Effector memory CD8-positive, alpha-beta T cell (primary cell): ENCODE measurements at regions not wholly inside any gene's neighbourhood (a gene's known extent, or its start where the extent isn't known, plus 50 kb on each side); places are given as distances from the start of the nearest gene placed in this dataset.

Experiments used
- ATAC-seq: fragments of 150-1000 bp; cut with Tn5 transposase; replicated peaks from 2 replicates; pipeline ENCODE4 v1.10.0; 2021; ENCODE audit warnings: mild to moderate bottlenecking, moderate library complexity
- DNase-seq, 3 experiments: peaks; one replicate each; pipeline ENCODE4 v3.0.0; 2021
- H3K27ac Mint-ChIP-seq, 2 donors: one replicate each; pipeline ENCODE4 v1.8.0; 2022; ENCODE audit warnings: mild to moderate bottlenecking in 2 of 2, mixed read lengths in 2 of 2, moderate library complexity in 2 of 2
- H3K27me3 Mint-ChIP-seq, 2 donors: one replicate each; pipeline ENCODE4 v1.8.0; 2022; ENCODE audit warnings: mixed read lengths in 2 of 2
- H3K36me3 Mint-ChIP-seq: one replicate; pipeline ENCODE4 v1.8.0; 2022; ENCODE audit warnings: mild to moderate bottlenecking, moderate library complexity, mixed read lengths; ENCODE audit not compliant: insufficient read depth
- H3K4me1 Mint-ChIP-seq, 2 donors: one replicate each; pipeline ENCODE4 v1.8.0; 2022; ENCODE audit warnings: low read depth in 2 of 2, mixed read lengths in 2 of 2
- H3K4me3 Mint-ChIP-seq, 2 donors: one replicate each; pipeline ENCODE4 v1.8.0; 2022; ENCODE audit warnings: mild to moderate bottlenecking in 2 of 2, mixed read lengths in 2 of 2, moderate library complexity in 2 of 2
- H3K9me3 Mint-ChIP-seq, 2 donors: one replicate each; pipeline ENCODE4 v1.8.0; 2022; ENCODE audit warnings: mixed read lengths in 2 of 2

DNA sequence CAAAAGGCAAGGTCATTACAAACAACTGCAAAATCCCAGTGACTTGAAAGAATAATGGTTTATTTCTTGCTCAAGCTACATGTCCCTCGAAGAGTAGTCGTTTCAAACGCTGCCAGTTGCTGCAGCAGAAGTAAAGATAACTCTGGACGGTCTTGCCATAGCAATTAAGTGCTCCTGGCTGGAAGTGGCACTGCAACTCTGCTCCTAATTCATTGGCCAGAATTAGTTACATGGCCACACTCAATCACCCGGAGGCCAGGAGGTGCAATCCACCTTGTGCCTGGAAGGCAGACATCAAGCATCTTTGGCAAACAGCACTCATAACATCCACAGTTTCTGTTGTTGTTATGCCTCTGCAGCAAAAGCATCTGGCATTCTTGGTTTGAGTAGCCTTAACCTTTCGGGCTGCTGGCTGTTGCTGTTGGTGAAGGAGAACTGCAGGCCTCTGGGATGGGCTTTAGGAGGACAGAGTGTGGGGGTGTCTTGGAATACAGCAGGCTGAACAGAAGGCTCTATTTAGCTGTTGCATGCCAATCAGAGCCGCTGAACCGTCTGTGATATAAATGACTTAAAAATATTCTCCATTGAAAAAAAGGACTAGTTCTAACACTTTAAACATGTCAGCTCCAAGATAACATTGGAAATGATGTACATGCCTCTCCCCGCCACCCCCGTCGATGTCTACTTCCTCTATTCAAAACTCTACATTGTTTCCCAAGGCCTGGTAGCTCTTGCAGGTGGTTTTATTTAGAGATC is 123.5 kb upstream of the DYRK2 start:
- Mint-ChIP-seq H3K9me3 (no peaks in the 10 kb centered on the region), H3K4me3 (no peak overlapping the region), H3K36me3 (no peaks in the 10 kb centered on the region), H3K27ac (no peak overlapping the region), H3K4me1 (peaks cover 9 to 15% of the 10 kb centered on the region in 2 donors), H3K27me3 (peaks cover 0 to 5% of the 10 kb centered on the region in 2 donors)
- DNase-seq (no peak), ATAC-seq (no peak)

DNA sequence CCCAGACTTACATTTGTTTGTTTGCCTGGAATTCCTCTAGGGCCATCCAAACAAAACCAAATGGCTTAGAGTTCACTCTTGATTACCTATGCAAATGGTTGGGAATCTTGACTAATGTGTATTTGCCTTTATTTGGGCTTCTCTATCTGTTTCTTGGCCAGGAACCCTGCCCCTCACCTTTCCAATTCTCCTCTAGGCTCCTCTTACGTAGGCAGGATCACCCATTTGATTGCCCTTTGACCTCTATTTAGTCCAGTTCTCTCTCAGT is 123.0 kb upstream of the DYRK2 start:
- peaks cover 9 to 15% of the 10 kb centered on the region in 2 donors for H3K4me1 Mint-ChIP-seq
- H3K27ac Mint-ChIP-seq = peak overlapping the region in 1 of 2 donors; percentile 61
- no peaks in the 10 kb centered on the region for H3K36me3 Mint-ChIP-seq
- H3K27me3 Mint-ChIP-seq = peaks cover 0 to 6% of the 10 kb centered on the region in 2 donors
- ATAC-seq (no peak), DNase-seq (no peak)
- H3K9me3 Mint-ChIP-seq = no peaks in the 10 kb centered on the region
- H3K4me3 Mint-ChIP-seq = no peak overlapping the region

DNA sequence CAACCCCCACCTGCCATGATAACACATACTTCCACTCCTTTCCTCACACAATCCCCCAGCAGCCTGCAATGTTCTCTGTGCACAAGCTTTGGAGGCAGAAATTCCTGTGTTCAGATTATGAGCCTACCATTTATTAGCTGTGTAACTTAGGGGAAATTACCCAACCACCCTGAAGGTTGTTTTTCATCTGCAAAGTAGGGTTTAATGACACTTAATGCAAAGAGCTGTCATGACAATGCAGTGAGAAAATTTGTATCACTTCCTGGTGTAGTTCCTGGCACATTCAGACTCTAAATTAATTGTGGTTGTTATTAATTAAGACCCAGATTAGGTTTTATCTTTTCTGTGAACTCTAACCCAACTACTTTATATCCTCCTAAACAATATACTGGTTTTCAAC is 122.4 kb upstream of the DYRK2 start:
- peaks cover 0 to 6% of the 10 kb centered on the region in 2 donors for H3K27me3 Mint-ChIP-seq

DNA sequence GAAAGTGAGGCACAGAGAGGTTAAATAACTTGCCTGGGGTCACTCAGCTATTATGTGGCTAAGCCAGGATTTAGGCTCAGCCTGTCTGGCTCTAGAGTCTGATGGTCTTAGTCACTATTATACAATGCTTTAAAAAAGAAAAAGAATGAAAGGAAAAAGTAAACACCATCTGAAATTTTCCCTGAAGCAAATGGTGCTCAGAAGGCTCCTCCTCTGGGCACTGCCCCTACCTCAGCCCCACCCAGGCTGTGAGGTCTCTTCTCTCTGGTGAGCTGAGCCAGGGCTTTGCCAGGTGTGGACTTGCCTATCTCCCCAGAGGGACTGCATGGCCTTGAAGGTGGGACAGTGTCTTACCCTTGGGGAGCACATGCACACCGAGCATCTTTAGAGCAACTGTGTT is 117.5 kb upstream of the DYRK2 start:
- Mint-ChIP-seq H3K36me3 (no peaks in the 10 kb centered on the region), H3K27me3 (peaks cover 0 to 6% of the 10 kb centered on the region in 2 donors), H3K4me1 (peaks cover 4 to 7% of the 10 kb centered on the region in 2 donors), H3K27ac (no peak overlapping the region), H3K4me3 (no peak overlapping the region), H3K9me3 (no peaks in the 10 kb centered on the region)
- ATAC-seq (no peak), DNase-seq (no peak)

More for the DNA sequence above, 122.4 kb upstream of the DYRK2 start:
- no peak for DNase-seq
- no peaks in the 10 kb centered on the region for H3K36me3 Mint-ChIP-seq
- no peak overlapping the region for H3K4me3 Mint-ChIP-seq
- H3K9me3 Mint-ChIP-seq = no peaks in the 10 kb centered on the region
- ATAC-seq = no peak
- H3K4me1 Mint-ChIP-seq = peaks cover 9 to 15% of the 10 kb centered on the region in 2 donors
- H3K27ac Mint-ChIP-seq = peak overlapping the region in 1 of 2 donors; percentile 61

DNA sequence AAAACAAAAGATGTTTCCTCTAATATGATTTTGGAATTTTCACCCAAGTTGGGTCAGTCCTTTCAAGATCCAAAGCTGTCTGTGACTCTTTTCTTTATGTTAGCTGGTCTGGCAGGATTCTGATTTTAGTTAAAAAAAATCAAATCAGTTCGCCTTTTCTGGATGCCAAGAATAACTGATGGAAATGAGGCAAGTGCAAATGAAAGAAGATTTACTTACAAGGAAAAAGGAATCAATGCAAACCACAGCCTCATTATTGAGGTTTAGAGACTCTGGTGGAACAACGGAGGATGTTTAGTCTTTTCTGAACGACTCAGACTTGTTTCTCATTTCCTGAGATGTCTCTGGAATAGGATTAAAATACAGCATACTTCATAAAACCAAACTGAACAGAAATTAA is 117.0 kb upstream of the DYRK2 start:
- no peak for DNase-seq
- no peak overlapping the region for H3K4me3 Mint-ChIP-seq

DNA sequence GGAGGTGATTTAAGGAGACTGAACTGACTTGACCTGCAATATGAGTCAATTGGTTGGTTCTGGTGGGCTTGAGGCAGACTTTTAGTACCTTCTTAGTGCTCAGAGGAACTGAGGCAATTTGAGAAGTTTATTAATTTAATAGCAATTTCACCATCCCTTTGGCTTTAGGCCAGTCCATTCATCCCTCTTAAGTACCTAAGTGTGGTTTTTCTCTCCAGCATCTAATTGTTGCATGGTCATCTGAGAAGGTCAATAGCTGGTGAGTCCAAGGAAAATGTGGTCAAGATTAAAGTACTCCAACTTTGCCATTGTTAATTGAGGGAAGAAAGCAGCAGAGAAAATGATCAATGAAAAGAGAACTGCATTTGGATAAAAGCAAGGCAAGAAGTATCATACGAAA is 115.4 kb upstream of the DYRK2 start:
- no peak overlapping the region for H3K27ac Mint-ChIP-seq
- DNase-seq (no peak), ATAC-seq (no peak)
- no peaks in the 10 kb centered on the region for H3K9me3 Mint-ChIP-seq
- no peaks in the 10 kb centered on the region for H3K36me3 Mint-ChIP-seq
- no peak overlapping the region for H3K4me3 Mint-ChIP-seq
- H3K4me1 Mint-ChIP-seq = peaks cover 0 to 6% of the 10 kb centered on the region in 2 donors
- peaks cover 0 to 6% of the 10 kb centered on the region in 2 donors for H3K27me3 Mint-ChIP-seq

More for the DNA sequence above, 117.0 kb upstream of the DYRK2 start:
- no peak overlapping the region for H3K27ac Mint-ChIP-seq
- H3K4me1 Mint-ChIP-seq = peaks cover 1 to 2% of the 10 kb centered on the region in 2 donors
- H3K27me3 Mint-ChIP-seq = peaks cover 0 to 6% of the 10 kb centered on the region in 2 donors
- H3K36me3 Mint-ChIP-seq = no peaks in the 10 kb centered on the region
- ATAC-seq = no peak
- H3K9me3 Mint-ChIP-seq = no peaks in the 10 kb centered on the region

DNA sequence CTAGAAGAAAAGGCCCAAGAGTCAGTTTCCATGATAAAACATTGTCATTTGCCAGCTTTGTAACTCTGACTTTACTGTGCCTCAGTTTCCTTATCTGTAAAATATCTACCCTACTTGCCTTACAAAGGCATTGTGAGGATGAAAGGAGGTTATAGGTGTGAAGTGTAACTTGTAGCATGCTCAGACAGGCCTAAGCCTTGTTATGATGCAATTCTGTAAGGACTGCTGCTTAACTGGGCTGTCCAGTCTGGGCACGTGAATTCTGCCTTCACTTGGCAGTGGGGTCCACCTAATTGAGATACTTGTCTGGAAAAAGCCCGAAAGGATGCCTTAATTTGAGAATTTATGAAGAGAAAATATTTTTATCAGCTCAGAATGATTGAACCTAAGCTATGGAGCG is 114.5 kb upstream of the DYRK2 start:
- Mint-ChIP-seq H3K9me3 (no peaks in the 10 kb centered on the region), H3K27ac (no peak overlapping the region), H3K36me3 (no peaks in the 10 kb centered on the region), H3K4me3 (no peak overlapping the region), H3K27me3 (peaks cover 0 to 6% of the 10 kb centered on the region in 2 donors), H3K4me1 (peaks cover 0 to 6% of the 10 kb centered on the region in 2 donors)
- ATAC-seq (no peak), DNase-seq (no peak)

DNA sequence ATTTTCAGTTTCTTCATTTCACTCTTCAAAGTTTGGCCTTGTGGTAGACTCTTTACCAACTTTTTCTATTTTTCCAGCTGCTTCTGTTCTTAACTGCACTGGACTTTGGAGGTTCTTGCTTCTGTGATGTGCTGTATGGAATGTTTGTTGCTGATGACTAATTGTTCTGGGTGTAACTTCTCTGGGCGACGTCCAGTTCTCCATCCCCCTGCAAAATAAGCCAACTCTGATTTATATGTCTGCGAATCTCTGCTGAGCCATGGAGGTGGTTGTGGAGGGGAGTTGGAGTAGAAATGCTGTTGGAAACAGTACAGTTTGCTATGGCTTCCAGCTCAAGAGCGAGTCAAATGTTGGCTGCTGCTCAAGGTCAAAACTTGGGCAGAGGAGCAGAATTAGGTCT is 113.9 kb upstream of the DYRK2 start:
- H3K4me1 Mint-ChIP-seq = peaks cover 0 to 7% of the 10 kb centered on the region in 2 donors
- no peaks in the 10 kb centered on the region for H3K9me3 Mint-ChIP-seq
- ATAC-seq = no peak
- no peak overlapping the region for H3K4me3 Mint-ChIP-seq
- no peak overlapping the region for H3K27ac Mint-ChIP-seq
- H3K36me3 Mint-ChIP-seq = no peaks in the 10 kb centered on the region
- peaks cover 0 to 4% of the 10 kb centered on the region in 2 donors for H3K27me3 Mint-ChIP-seq
- DNase-seq = no peak

DNA sequence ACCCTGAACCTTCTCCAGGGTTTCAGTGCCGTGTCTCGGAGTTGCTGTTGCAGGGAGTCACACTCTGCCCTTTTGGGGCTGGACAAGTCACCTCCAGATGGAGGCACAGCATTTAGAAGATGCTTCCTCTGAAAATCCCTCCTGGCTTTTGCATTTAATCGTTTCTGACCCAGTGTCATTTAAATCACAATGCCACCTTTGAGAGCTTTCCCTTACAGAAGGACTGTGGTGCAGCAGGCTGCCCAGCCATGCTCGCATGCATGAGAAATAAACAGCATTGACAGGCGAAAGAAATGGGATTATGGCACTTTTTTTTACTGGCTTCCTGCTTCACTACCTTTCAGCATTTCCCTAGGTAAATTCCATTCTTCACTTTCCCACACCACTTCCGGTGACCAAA is 113.4 kb upstream of the DYRK2 start:
- Mint-ChIP-seq H3K27ac (no peak overlapping the region), H3K36me3 (no peaks in the 10 kb centered on the region), H3K27me3 (no peaks in the 10 kb centered on the region), H3K9me3 (no peaks in the 10 kb centered on the region), H3K4me3 (no peak overlapping the region), H3K4me1 (peaks cover 0 to 9% of the 10 kb centered on the region in 2 donors)
- ATAC-seq (no peak), DNase-seq (no peak)

DNA sequence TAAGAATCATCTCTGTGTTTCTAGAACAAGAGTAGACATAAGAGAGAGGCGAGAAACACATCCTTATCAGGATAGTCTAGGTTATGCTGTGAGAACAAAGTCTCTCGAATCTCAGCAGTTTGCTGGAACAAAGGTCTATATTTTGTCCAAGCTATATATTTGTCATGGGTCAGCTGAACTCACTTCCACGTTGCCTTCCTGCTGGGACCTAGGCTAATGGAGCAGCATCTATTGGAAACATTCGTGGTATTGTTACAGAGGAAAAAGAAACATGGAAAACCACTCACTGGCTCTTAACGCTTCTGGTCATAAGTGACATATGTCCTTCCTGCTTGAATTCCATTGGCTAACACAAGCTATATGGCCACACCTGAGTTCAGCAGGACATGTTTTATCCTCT is 112.6 kb upstream of the DYRK2 start:
- Mint-ChIP-seq H3K9me3 (no peaks in the 10 kb centered on the region), H3K27me3 (no peaks in the 10 kb centered on the region), H3K36me3 (no peaks in the 10 kb centered on the region), H3K4me3 (no peak overlapping the region), H3K4me1 (peaks cover 1 to 9% of the 10 kb centered on the region in 2 donors), H3K27ac (no peak overlapping the region)
- ATAC-seq (no peak), DNase-seq (no peak)

DNA sequence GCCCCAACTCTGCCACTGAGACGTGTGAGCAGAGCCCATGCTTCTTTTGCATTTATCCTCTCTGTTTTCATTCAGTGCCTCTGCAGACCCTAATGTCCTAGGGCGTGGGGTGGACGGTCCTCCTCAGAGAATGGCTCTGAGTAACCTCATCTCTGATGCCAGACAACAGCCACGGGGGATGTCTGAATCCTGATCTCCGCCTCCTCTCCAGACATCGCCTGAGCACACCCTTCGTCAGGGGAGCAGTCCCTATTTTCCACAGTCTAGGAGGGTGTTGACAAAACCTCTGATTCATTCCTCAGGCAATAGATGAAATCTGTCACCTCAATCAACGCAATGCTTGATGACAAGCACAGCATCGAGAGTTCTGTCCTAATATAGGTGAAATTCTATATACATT is 109.2 kb upstream of the DYRK2 start:
- Mint-ChIP-seq H3K27me3 (no peaks in the 10 kb centered on the region), H3K36me3 (no peaks in the 10 kb centered on the region), H3K9me3 (no peaks in the 10 kb centered on the region), H3K27ac (no peak overlapping the region), H3K4me1 (peaks cover 14 to 17% of the 10 kb centered on the region in 2 donors), H3K4me3 (no peak overlapping the region)
- ATAC-seq = no peak
- DNase-seq = no peak

DNA sequence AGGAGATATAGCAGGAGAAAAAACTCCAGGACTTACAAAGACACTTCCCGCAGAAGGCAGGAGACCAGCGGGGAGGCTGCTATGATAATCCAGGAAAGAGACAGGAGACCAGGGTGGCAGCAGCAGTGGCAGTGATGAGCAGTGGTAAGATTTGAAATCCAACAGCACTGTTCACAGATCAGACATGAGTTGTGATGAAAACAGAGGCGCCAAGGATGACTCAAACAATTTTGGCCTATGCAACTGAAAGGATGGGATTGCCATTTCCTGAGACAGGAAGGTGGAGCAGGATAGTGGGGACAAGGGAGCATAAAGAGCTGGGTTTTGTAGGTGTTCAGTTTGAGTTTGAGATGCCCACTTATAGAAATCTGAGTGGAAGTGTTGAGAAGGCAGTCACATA is 108.6 kb upstream of the DYRK2 start:
- no peak overlapping the region for H3K4me3 Mint-ChIP-seq
- no peaks in the 10 kb centered on the region for H3K9me3 Mint-ChIP-seq
- no peaks in the 10 kb centered on the region for H3K27me3 Mint-ChIP-seq
- ATAC-seq (no peak), DNase-seq (no peak)
- peaks cover 14 to 17% of the 10 kb centered on the region in 2 donors for H3K4me1 Mint-ChIP-seq
- no peak overlapping the region for H3K27ac Mint-ChIP-seq
- H3K36me3 Mint-ChIP-seq = no peaks in the 10 kb centered on the region

DNA sequence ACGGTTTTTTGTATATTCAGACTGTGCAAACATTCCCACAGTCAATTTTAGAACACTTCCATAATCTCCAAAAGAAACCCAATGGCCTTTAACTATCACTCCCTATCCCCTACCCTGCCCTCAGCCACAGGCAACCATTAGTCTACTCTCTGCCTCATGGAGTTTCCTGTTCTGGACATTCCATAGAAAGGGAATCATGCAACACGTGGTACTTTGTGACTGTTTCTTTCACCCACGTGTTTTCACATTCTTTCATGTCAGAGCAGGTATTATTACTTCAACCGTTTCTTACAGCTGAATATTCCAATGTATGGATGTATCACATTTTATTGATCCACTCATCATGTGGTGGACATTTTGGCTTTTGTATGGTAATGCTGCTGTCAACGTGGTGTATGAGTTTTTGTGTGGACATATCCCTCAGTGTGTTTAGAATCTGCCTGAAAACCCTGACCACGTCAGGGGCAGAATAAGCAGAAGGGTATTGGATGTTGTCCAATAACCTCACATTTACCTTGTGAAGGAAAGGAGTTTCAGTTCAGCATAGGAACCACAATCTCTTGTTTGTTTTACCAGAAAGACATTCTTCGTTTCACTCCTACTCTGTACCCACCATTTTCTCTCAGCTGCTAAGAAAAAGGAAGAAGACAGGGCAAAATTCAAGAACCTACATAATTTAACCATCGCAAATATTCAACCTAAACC is 107.5 kb upstream of the DYRK2 start:
- no peaks in the 10 kb centered on the region for H3K27me3 Mint-ChIP-seq
- no peak for ATAC-seq

DNA sequence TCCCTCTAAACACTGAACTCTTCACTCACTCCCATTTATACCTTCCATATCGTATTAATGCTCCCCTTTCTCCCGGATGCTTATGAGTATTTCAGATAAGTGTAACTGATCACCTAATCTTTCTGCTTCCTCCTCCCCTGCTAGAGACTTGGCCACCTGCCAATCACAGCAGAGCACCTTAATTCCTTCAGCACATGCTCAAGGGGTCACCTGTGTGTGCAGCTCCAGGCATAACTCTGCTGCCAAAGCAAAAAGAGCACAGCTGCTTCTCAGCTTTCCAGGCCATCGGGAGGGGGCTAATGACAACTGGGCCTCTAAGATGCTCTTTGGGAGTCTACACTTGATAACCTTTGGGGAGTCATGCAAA is 106.9 kb upstream of the DYRK2 start:
- no peak for ATAC-seq
- peaks cover 14 to 17% of the 10 kb centered on the region in 2 donors for H3K4me1 Mint-ChIP-seq
- no peak overlapping the region for H3K4me3 Mint-ChIP-seq
- peak overlapping the region in 1 of 2 donors; percentile 47 for H3K27ac Mint-ChIP-seq
- no peaks in the 10 kb centered on the region for H3K27me3 Mint-ChIP-seq
- H3K9me3 Mint-ChIP-seq = no peaks in the 10 kb centered on the region
- H3K36me3 Mint-ChIP-seq = no peaks in the 10 kb centered on the region
- DNase-seq = no peak

More for the DNA sequence above, 107.5 kb upstream of the DYRK2 start:
- no peaks in the 10 kb centered on the region for H3K9me3 Mint-ChIP-seq
- H3K4me3 Mint-ChIP-seq = no peak overlapping the region
- DNase-seq = no peak
- peaks cover 14 to 17% of the 10 kb centered on the region in 2 donors for H3K4me1 Mint-ChIP-seq
- H3K27ac Mint-ChIP-seq = peak overlapping the region in 1 of 2 donors; percentile 47
- no peaks in the 10 kb centered on the region for H3K36me3 Mint-ChIP-seq
